Left renal pelvis (tissue), 4 donors: ENCODE measurements at regions not wholly inside any gene's neighbourhood (a gene's known extent, or its start where the extent isn't known, plus 50 kb on each side); places are given as distances from the start of the nearest gene placed in this dataset.
"Not testable (repeated sequence)": the region's sequence is repeated elsewhere in the genome, so short reads cannot be mapped to it uniquely, and the experiment has no call there.

ENCODE experiments used
- DNase-seq, 4 donors: peaks; one replicate each; pipeline ENCODE4 v3.0.0-alpha.2; 2013; ENCODE audit warnings: low read depth in 4 of 4, low spot score in 3 of 4

DNA sequence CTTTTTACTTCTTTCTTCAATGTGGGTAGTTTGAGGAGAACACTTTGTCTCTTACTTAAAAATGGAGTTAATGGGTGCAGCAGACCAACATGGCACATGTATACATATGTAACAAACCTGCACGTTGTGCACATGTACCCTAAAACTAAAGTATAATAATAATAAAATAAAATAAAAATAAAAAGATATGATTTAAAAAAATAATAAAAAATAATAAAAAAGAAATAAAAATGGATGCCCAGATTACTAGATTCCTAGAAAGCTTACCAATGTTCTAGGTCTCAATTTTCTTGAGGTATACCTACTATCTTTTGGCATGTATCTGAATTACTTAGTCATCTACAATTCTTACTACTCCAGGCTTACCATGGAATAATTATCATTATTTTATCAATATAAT, 2001.6 kb upstream of the CDH9 start:
- no peak for DNase-seq

DNA sequence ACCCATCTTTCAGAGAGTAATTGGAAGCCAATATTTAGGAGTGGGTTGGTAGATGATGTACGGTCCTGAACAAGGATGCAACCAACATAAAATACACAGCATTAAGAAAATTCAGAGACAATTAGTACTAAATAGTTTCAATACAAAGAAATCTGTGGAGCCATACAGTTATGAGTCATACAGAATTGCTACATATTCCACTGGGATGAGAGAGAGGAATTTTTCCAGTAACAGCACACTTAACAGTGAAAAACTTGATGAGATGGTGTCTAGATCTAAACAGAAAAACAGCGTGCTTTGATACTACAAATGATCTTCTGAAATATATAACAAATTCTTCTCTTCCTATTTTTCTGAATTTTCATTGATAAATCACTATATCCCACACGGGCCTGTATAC, 1999.3 kb upstream of the CDH9 start:
- DNase-seq: no peak

DNA sequence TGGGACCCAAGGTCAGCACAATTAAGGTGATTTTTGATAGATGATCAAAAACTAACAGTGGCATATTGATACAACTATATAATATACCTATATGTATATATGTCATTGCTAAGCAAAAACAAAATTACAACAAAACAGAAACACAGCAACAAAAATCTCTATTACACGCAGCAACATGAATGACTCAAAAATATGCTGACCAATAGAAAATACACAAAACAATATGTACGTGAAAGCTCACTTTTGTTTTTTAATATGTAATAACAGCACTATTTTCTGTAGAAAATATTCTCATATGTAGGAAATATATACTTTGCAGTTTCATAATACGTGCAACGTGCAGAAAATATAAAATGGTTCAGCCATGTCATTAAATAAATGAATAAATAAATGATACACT, 1985.7 kb upstream of the CDH9 start:
- DNase-seq: no peak

DNA sequence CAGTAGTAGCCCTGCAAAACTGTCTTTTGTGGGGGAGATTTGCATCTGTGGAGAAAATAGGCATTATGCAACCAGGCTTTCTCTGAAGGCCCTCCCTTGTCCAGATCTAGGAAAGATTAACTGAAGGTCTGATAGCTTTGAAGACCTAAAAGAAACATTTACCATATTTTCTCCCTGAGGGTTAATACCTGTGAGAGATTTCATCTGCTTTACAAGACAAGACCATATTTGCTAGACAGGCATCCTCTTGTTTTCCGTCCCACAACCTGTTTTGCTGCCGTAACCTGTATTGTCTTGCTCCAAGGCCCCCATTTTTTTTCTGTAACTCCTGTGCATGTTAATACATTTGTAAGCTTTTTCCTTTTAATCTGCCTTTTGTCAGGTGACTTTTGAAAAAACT, 1985.2 kb upstream of the CDH9 start:
- no peak for DNase-seq

DNA sequence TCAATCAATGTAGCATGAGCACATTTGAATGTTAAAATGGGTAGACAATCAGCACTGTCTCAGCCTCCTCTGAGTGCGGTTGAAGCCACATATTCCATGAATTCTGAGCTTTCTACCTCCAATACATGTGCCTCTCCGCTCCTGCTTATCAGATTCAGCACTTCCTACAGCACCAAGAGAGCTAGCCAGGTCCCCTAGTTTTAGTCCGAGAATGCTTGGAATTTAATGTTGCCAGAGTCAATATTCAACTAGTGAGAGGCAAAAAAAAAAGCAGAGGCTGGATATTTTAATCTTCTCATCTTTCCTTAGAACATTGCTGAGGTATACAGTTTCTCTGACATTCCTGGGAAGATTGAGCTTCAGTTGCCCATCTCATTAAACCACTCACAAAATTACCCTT, 1979.1 kb upstream of the CDH9 start:
- DNase-seq: no peak

DNA sequence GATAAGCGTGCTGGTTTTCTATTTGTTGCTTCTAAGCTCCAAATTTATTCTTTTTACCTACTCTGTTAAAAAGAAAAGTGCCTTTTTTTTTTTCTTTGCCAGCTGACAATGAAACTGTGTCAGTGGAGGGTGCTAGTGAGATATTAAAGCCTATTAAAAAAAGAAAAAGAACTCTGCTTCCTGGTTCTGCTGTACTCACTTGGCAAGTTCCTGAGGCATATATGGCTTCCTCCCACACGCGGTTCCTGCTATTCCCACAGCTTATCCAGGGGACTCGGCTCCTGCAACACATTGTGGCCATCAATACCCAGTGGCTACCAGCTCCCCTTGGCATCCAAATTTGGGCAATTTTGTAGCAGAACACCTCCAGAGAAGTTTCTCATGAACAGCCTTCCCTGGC, 1977.7 kb upstream of the CDH9 start:
- DNase-seq: no peak

DNA sequence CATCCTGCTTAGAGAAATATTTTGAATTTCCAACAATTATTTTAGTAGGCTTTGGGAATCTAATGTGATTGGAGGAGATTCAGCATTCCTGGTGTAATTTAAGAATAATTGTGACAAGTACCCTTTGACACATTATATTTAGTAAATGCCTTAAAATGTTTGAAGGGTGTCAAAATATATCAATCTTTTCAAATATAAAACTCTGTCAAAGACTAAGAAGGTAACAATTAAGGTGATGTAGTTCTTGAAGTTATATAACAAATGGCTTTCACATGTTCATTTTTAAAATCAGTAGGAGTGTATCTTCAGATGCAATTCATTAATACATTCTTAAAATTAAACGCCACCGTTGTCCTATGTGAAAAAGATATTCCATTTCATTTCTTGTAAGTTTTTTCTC, 1977.1 kb upstream of the CDH9 start:
- no peak for DNase-seq

DNA sequence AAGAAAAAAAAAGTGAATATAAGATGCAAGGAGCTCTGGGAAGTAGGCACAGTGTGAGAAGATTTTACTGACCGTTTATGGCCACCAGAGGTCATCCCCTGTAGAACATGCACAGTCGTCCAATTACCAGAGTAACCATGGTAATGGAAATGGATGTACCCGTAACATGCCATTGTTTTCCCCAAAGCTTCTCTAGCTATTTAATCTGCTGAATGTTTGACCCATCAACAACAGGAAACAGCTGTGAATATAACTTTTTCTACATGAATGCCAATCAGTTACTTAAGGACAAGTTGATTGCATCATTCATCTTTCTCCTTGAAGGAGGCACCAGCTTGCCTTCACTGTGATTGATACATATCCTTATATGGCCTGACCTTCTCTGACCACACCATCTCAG, 1967.0 kb upstream of the CDH9 start:
- DNase-seq: no peak

DNA sequence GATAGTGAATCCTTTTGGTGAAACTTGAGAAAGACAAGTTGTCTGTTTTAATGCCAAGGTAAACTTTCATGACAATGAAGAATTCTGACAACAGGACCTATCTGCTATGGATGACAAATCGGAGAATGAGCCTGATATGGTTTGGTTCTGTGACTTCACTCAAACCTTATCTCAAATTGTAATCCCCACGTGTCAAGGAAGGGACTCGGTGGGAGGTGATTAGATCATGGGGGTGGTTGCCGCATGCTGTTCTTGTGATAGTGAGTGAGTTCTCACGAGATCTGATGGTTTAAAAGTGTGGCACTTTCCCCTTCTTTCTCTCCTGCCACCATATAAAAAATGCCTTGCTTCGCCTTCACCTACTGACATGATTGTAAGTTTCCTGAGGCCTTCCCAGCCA, 1964.1 kb upstream of the CDH9 start:
- DNase-seq: no peak

DNA sequence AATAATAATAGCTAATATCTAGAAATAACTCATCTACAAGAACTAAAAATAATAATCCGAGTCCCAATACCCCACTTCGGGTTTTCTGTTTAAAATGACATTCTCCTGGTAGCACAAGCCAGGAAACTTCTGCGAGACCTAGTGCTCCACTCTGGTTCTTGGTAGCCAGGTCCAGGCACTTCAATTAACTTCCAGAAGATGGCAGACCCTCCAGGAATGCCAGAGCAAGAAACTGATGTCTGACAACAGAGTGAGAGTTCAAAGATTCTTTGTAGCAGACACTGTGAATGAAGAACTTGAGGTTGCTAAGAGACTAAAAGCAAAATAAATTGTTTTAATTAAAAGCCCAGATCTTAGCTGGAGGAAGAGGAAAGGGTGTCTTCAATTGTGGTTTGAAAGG, 1963.3 kb upstream of the CDH9 start:
- no peak for DNase-seq

DNA sequence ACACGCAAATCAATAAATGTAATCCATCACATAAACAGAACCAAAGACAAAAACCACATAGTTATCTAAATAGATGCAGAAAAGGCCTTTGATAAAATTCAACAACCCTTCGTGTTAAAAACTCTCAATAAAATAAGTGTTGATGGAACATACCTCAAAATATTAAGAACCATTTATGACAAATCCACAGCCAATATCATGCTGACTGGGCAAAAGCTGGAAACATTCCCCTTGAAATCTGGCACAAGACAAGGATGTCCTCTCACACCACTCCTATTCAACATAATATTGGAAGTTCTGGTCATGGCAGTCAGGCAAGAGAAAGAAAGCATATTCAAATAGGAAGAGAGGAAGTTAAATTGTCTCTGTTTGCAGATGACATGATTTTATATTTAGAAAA, 1946.3 kb upstream of the CDH9 start:
- DNase-seq: no peak

DNA sequence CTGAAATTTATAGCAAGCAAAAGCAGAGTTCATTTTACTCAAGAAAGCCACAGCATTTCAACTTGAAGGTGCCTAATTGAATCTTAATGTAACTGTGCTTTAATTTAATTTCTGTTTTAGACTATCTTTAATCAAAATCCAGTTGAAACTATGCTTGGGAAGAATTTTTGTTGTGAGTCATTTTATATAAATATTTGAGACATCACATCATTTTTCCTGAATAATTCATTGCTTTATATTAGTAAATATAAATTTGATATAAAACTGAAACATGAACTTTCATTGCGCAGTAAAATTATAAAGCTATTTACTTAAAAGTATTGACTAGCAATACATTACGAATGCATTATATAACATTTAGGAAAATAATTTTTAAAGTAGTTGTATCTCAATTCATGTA, 1937.1 kb upstream of the CDH9 start:
- no peak for DNase-seq

DNA sequence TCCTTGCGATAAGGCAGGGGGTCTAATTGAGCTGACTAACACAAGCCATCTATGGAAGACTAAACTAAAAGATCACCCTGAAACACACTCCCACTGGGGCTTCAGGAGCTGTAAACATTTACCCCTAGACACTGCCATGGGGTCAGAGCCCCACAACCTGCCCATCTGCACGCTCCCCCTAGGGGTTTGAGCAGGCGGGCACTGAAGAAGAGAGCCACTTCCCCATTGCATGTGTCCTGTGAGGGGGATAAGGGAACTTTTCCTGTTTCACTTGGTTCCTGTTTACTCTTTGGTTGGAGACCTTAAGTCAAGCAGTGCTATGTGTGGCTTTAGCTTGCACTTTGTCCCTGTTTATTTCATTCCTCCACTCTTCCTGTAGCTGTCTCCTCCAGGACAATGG, 1929.5 kb upstream of the CDH9 start:
- no peak for DNase-seq

DNA sequence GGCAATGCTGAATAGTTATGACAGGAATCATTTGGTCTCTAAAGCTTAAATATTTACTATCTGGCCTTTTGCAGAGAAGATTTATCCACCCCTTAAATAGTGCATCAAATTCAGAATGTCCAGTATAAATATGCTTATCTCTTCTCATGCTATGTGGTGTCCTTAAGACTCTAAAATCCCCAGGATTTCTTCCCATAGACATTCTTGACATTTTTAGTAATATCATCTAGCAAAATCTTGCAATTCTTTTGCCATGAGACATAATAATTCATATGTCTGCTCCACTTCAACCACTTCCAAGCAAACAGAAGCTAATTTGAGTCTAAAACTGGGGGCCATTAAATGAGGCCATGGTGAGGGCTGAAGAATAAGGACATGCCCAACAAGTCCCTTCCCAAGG, 1923.4 kb upstream of the CDH9 start:
- no peak for DNase-seq

DNA sequence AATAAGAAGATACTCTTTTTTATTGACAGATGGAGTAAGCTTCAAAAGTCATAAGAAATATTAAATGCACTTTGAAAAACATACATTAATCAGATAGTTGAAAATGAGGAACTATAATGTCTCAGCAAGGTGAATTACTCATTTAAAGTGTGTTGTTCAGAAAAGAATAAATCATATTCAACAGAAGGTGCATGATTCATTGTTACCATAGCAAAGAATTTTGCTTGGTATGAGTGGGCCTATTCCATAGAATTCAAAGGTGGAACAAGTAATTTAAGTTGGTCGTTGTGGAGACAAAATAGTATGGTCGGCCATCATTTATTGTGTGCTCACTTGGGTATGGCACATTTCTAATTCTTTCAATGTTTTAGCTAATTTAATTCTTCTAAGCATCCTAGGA, 1920.2 kb upstream of the CDH9 start:
- no peak for DNase-seq

DNA sequence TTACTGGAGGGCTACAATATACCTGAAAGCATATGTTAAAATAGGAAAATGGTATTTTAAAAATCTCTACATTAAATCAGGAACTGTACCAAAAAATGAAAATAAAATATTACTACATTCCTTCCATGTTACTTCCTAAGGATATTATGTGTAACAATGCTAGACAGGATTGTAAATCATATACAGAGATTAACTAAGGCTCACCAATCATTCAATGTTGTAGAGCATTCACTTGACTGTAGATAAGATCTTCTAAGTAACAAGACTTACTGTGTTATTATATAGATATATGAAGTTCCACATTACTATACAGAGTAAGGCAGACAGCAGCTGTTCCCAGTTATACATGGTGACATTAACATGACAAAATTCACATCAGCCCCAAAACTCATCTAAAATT, 1919.1 kb upstream of the CDH9 start:
- no peak for DNase-seq

DNA sequence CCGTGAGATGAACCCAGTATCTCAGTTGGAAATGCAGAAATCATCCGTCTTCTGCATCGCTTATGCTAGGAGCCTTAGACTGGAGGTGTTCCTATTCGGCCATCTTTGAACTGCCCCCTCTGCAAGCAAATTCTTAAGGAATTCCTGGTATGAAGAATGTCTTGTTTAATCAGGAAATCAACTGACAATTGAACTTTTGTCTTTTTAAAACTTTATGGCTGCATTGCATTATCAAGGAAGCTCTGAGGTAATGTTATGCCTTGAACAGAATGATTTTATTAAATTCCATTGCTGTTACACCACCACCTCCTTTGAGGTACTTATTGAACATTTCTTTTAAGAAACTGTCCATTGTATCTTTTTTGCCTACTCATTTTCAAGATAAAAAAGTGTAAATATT, 1915.7 kb upstream of the CDH9 start:
- DNase-seq: no peak

DNA sequence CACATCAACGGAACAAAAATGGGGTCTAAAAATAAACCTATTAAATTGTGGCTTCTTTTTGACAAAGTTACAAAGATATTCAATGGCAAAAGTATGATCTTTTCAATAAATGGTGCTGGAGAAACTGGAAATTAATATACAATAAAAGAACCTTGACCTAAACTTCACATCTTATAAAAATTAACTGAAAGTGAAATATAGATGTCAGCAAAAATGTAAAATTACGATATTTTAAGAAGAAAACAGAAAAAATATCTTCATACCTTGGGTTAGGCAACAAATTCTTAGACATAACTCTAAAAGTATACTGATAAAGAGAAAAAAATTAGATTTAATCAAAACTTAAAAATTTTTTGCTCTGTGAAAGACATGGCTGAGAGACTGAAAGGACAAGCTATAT, 1909.5 kb upstream of the CDH9 start:
- DNase-seq: no peak

DNA sequence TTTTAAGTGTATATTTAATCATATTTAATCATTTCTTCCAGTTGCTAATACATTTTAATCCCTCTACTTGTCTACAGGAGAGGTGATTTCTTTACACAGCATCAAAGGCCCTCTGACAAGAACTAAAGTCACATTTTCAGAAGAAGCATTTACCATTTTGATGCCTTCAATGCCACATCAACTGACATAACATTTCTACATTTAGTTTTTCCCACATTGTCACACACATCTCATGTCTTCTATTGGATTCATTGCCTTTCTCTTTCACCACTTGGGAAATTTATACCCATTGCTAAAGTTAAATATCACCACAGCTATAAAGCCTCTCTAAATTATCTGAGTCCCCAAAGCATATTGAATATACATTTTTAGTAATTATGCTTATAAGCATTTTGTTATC, 1907.5 kb upstream of the CDH9 start:
- DNase-seq: no peak

DNA sequence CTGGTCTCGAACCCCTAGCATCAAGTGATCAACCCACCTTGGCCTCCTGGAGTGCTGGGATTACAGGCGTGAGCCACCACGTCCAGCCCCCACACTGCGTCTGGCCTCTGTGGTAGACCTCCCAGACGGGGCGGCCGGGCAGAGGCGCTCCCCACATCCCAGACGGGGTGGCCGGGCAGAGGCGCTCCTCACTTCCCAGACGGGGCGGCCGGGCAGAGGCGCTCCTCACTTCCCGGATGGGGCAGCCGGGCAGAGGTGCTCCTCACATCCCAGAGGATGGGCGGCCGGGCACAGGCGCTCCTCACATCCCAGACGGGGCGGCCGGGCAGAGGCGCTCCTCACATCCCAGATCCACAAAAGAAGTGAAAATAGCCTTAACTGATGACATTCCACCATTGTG, 1891.0 kb upstream of the CDH9 start:
- not testable (repeated sequence) for DNase-seq

DNA sequence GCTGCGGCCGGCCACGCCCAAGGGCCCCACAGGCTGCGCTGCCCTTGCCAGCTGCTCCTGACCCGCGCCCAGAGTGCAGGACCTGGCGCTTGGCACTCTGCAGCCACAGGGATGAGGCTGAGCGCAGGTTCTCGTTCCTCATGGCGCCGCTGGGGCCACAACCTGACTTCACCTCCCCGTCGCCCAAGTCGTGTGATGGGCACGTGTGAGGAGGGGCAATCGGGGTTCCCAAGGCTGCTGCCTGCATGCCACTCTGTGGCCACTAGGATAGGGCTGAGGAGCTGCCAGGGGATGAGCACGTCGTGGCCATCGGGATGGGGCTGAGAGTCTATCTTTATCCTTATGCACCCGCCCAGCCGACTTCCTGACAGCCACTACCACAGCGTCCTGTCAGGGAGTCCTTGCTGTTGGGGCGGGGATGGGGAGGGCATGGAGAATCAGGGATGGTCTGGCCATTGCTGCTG, 1890.0 kb upstream of the CDH9 start:
- not testable (repeated sequence) for DNase-seq

DNA sequence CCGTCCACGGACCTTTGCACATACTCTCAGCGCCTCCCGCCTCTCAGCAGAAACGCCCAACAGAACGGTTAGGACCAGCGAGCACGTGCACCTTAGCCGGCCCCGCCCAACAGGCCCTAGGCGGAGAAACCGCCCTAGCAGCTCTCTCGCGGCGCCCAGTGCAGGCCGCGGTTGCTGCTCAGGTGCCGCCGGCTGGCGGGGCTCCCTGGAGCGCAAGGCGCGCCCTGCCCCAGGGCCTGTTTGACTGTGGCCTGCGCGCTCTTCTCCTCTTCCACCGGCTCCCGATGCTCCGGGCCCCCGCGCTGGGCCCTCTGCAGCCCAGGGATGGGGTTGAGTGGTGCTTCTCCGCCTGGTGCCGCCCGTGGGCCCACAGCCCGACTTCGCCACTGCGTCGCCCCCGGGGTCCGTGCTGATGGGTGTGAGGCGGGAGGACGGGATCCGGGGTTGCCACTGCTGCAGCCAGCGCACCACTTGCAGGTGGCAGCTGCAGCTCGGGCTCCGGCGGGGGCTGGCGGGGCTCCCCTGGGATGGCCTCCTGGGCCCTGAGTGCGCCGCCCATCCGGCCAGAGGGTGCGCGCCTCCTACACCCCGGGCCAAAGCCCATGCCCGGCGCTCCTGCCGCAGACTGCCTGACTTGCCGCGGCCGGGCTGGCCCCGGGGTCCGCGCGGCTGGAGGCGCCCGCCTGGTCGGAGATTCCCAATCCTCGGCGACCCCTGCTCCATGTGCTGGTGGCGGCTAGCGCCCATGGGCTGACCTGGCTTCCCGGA, 1889.4 kb upstream of the CDH9 start:
- DNase-seq: no peak

DNA sequence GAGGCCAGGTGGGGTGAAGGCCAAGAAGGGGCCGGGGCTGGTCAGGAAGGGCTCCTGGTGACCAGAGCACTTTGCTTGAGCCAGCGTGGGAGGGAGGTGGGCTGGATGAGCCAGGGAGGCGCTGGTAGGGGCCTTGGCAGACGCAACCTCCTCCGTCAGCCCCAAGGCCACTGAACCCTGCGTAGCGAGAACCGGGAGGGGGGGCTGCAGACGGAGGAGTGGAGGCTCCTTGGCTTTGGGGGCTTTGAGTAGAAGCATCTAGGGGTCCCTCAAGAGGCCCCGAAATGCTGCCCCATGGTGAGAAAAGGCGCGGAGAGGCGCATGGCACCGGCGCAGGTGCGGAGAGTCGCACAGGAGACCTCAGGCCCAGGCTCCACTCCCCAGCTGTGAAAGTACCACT, 1888.0 kb upstream of the CDH9 start:
- DNase-seq: no peak
